VCaP (cell line): ENCODE measurements at regions not wholly inside any gene's neighbourhood (a gene's known extent, or its start where the extent isn't known, plus 50 kb on each side); places are given as distances from the start of the nearest gene placed in this dataset.
A peak's percentile ranks its signal among the peaks of the same experiment; 100 is the strongest.
"Not testable (repeated sequence)": the region's sequence is repeated elsewhere in the genome, so short reads cannot be mapped to it uniquely, and the experiment has no call there.

Source experiments
- H3K27ac ChIP-seq: fragments of 450-650 bp; 2 replicates; pipeline ENCODE4 v1.5.1; 2017
- TF ChIP-seq, protein P1 (sequence below): fragments of 450-650 bp; conservative IDR thresholded peaks from 2 replicates; pipeline ENCODE4 v1.5.1; 2017; ENCODE audit warnings: mild to moderate bottlenecking, moderate library complexity

DNA sequence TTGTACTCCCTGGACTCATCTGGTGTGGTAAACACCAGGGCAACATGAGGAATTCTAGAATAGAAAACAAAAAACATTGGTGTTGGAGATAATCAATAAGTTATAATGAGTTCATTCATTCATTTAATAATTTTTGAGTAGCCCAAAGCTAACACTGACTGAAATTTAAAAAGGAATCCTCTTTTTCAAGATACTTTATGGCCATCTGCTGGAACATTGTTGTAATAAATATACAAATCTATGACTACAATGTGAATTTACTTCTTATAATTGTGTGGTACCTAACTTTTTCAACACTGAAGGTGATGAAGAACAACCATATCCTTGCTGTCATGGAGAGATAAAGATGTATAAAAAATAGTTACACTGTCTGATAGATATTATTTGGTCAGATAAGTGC is 687.3 kb upstream of the MIS18BP1 start:
- TF ChIP-seq, protein P1, sequence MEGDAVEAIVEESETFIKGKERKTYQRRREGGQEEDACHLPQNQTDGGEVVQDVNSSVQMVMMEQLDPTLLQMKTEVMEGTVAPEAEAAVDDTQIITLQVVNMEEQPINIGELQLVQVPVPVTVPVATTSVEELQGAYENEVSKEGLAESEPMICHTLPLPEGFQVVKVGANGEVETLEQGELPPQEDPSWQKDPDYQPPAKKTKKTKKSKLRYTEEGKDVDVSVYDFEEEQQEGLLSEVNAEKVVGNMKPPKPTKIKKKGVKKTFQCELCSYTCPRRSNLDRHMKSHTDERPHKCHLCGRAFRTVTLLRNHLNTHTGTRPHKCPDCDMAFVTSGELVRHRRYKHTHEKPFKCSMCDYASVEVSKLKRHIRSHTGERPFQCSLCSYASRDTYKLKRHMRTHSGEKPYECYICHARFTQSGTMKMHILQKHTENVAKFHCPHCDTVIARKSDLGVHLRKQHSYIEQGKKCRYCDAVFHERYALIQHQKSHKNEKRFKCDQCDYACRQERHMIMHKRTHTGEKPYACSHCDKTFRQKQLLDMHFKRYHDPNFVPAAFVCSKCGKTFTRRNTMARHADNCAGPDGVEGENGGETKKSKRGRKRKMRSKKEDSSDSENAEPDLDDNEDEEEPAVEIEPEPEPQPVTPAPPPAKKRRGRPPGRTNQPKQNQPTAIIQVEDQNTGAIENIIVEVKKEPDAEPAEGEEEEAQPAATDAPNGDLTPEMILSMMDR = peak; percentile 31; the same call in 1 of the 2 replicates
- H3K27ac ChIP-seq = no peak overlapping the region

DNA sequence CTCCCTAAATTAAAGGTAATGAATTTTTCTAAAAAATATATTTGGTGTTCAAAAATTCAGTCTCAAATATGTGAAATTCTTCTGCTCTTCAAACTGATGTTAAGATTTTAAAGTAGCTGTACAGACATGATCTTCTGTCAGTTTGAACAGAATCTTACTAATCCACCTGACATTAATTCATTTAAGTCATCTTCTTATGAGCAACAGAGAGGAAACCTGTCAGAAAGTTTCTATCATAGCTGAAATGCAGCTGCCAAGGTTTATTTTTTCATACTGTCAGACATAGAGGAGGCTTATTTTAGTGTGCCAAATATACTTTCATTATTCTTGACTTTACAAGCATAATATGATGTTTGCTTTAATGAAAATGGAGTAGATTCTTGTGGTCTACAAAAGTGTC is 686.6 kb upstream of the MIS18BP1 start:
- TF ChIP-seq, protein P1 = no peak
- H3K27ac ChIP-seq = no peak overlapping the region

DNA sequence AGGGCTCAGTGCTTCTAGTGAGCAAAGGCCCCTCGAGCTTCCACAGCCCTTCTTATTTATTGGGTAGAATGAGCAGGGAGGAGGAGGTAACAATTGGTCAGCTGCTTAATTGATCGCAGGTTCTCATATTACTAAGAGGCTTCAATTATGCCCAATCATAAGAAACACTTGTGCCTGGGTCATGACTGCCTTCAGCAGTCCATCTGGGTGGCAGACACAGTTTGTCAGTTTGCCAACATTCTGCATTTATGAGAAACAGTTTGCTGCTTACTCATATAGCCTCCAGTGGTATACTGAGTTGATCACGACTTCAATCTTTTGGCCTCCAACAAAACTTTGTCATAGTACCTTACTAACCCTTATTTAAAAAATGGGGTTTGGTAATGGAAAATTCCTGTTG is 667.0 kb upstream of the MIS18BP1 start:
- H3K27ac ChIP-seq = not testable (repeated sequence)

DNA sequence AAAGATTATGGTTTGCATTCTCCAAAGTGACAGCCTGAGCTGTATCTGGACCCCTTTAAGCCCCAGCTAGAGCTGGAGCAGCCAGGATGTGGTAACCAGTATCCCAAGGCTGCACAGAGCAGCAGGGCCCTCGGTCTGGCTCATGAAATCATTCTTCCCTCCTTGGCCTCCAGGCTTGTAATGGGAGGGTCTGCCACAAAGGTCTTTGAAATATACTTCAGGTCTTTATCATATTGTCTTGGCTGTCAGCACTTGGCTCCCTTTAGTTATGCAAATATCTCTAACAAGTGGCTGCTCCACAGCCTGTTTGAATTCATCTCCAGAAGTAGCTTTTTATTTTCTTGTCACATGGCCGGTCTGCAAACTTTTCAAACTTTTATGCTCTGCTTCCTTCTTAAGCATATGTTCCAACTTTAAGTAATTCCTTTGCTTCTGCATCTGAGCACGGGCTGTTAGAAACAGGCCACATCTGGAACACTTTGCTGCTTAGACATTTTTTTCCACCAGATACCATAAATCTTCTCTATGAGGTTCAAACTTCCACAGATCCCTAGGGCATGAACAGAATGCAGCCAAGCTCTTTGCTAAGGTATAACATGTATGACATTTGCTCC is 663.4 kb upstream of the MIS18BP1 start:
- no peak overlapping the region for H3K27ac ChIP-seq
- TF ChIP-seq, protein P1 = no peak

DNA sequence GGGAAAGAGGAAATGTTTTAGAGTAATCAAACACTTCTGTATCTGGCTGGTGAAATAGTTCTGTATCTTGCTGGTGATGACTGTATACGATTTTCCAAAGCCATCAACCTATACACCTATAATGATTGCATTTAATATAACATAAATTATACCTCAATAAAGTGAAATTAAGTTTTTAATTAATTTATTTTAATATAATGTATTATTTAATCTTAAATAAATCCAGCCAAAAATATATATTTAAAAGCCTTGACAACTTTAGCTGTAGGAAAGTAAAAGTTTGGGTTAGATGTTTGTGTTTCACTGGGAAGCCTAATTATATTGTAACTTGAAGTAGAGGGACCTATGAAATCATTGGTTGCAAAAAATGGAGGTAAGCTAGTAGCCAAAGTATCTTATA is 654.8 kb upstream of the MIS18BP1 start:
- TF ChIP-seq, protein P1 = no peak
- no peak overlapping the region for H3K27ac ChIP-seq

DNA sequence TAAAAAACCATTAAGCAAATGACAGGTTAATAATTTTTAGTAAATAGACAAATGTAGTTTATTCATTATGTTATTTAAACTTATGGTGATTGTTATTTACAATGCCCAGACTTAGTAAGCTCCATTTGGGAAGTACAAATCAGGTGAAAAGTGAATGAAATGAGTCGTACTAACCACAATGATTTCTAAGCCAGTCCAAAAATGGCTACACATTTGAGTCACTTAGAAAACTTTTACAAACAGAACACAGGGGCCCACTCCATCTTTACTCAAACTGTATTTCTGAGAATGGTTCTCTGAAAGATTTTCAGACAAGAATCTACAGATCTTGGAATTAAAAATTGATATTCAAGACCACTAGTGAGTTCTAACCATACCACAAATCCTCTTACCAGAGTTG is 653.3 kb upstream of the MIS18BP1 start:
- TF ChIP-seq, protein P1 = no peak
- H3K27ac ChIP-seq = no peak overlapping the region

DNA sequence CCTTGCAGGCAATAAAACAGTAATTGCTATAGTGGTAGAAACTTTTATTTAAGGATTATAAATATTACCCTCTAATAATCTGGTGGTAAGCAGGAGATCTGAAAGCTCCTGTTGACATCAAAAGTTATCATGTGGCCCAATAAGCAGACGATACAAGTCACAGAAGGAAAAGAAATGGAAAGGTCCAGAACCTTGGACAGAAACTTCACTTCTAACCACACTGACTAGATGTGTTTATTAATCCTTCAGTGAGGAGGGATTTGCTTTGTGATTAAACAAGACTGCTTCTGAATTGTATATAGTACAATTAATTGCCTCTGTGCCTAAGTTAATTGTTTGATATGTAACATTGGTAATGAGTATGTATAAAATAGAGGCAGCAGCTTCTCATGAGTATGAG is 652.7 kb upstream of the MIS18BP1 start:
- TF ChIP-seq, protein P1 = no peak
- H3K27ac ChIP-seq = no peak overlapping the region

DNA sequence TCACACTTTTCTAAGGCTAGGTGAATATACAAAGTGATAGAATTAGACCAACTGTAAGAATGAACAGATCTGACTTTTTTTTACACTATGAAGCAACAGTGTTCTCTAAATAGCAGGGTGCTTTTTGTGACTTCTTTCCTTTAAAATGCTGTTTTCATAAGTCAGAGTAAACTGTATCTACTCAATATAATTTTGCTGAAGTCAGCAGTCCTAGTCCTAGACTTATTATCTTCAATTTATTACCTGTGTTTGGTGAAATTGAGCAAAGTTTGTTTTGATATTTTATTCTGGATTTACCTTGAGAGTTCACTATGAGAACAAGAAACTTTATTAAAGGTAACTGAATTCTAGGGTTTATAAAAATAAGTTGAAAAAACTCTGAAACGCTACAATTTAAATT is 651.3 kb upstream of the MIS18BP1 start:
- H3K27ac ChIP-seq = no peak overlapping the region
- TF ChIP-seq, protein P1 = no peak
